Jurkat, Clone E6-1 (cell line): ENCODE measurements at regions not wholly inside any gene's neighbourhood (a gene's known extent, or its start where the extent isn't known, plus 50 kb on each side); places are given as distances from the start of the nearest gene placed in this dataset.

Source experiments
- DNase-seq: peaks from one replicate; pipeline ENCODE4 v3.0.0-alpha.2; 2011; ENCODE audit warnings: low read depth, low spot score
- H3K4me3 ChIP-seq: 2 replicates; pipeline ENCODE4 v1.5.1; 2011; ENCODE audit warnings: mild to moderate bottlenecking, low read length, control low read depth, moderate library complexity

- DNase-seq: no peak
- H3K4me3 ChIP-seq: no peak overlapping the region
These were observed 446.2 kb downstream of the DNAH5 start for GRCh38 chr5:13498279-13498678.

- no peak overlapping the region for H3K4me3 ChIP-seq
- DNase-seq: no peak
These were observed 456.1 kb downstream of the DNAH5 start for GRCh38 chr5:13488254-13488931.

- no peak overlapping the region for H3K4me3 ChIP-seq
- no peak for DNase-seq
These were observed 463.7 kb downstream of the DNAH5 start for GRCh38 chr5:13480834-13481233.

- no peak overlapping the region for H3K4me3 ChIP-seq
- DNase-seq: peak; percentile 4
These were observed 465.5 kb downstream of the DNAH5 start for GRCh38 chr5:13478831-13479465.

GRCh38 chr5:13477118-13477737 is 467.3 kb downstream of the DNAH5 start:
- no peak overlapping the region for H3K4me3 ChIP-seq
- no peak for DNase-seq

- DNase-seq: no peak
These were observed 471.6 kb downstream of the DNAH5 start for GRCh38 chr5:13472842-13473241.

GRCh38 chr5:13470975-13471374 is 473.5 kb downstream of the DNAH5 start:
- no peak overlapping the region for H3K4me3 ChIP-seq
- no peak for DNase-seq

More at GRCh38 chr5:13472842-13473241, 471.6 kb downstream of the DNAH5 start:
- no peak overlapping the region for H3K4me3 ChIP-seq

GRCh38 chr5:13470263-13470662 is 474.2 kb downstream of the DNAH5 start:
- no peak for DNase-seq
- no peak overlapping the region for H3K4me3 ChIP-seq

GRCh38 chr5:13464532-13465193 is 479.8 kb downstream of the DNAH5 start:
- H3K4me3 ChIP-seq: no peak overlapping the region
- no peak for DNase-seq

GRCh38 chr5:13460587-13460986 is 483.9 kb downstream of the DNAH5 start:
- no peak for DNase-seq
- H3K4me3 ChIP-seq: no peak overlapping the region

- no peak for DNase-seq
- H3K4me3 ChIP-seq: no peak overlapping the region
These were observed 490.4 kb downstream of the DNAH5 start for GRCh38 chr5:13454050-13454449.

GRCh38 chr5:13448843-13449242 is 495.6 kb downstream of the DNAH5 start:
- DNase-seq: no peak
- H3K4me3 ChIP-seq: no peak overlapping the region

- no peak overlapping the region for H3K4me3 ChIP-seq
- no peak for DNase-seq
These were observed 505.1 kb downstream of the DNAH5 start for GRCh38 chr5:13439430-13439829.

GRCh38 chr5:13427827-13428557 is 516.5 kb downstream of the DNAH5 start:
- H3K4me3 ChIP-seq: no peak overlapping the region
- DNase-seq: no peak

- H3K4me3 ChIP-seq: no peak overlapping the region
- DNase-seq: no peak
These were observed 532.4 kb downstream of the DNAH5 start for GRCh38 chr5:13412040-13412595.

GRCh38 chr5:13408616-13409015 is 535.9 kb downstream of the DNAH5 start:
- H3K4me3 ChIP-seq: no peak overlapping the region
- no peak for DNase-seq

- no peak overlapping the region for H3K4me3 ChIP-seq
These were observed 541.1 kb downstream of the DNAH5 start for GRCh38 chr5:13403351-13403750.

GRCh38 chr5:13385066-13385465 is 559.4 kb downstream of the DNAH5 start:
- H3K4me3 ChIP-seq: no peak overlapping the region
- no peak for DNase-seq

More at GRCh38 chr5:13403351-13403750, 541.1 kb downstream of the DNAH5 start:
- no peak for DNase-seq

- no peak overlapping the region for H3K4me3 ChIP-seq
- DNase-seq: no peak
These were observed 562.3 kb downstream of the DNAH5 start for GRCh38 chr5:13382232-13382631.
